ENCODE measurements at regions not wholly inside any gene's neighbourhood (a gene's known extent, or its start where the extent isn't known, plus 50 kb on each side); places are given as distances from the start of the nearest gene placed in this dataset.

- TF ChIP-seq CTCF (IDR thresholded peaks at IDR 0.05), result no peak
- Mint-ChIP-seq H3K27me3 (ENCODE audit: low read depth in 2 of 2) (peaks cover 4 to 14% of the 10 kb centered on the region in 2 donors), H3K27ac (no peak overlapping the region), H3K4me3 (no peak overlapping the region), H3K4me1 (no peaks in the 10 kb centered on the region), H3K9me3 (no peaks in the 10 kb centered on the region), H3K36me3 (no peaks in the 10 kb centered on the region)
- no peak overlapping the region for H3K27ac ChIP-seq (ENCODE audit: low read length)
- H3K4me3 ChIP-seq (ENCODE audit: low read length), result no peak overlapping the region
- ATAC-seq (no peak), DNase-seq (no peak)
- no peaks in the 10 kb centered on the region for H3K4me1 ChIP-seq (ENCODE audit: control insufficient read depth, insufficient read depth, low read length)
- intact Hi-C loops (cut with micrococcal nuclease), result no loop called here
- no peaks in the 10 kb centered on the region for H3K27me3 ChIP-seq (ENCODE audit: control insufficient read depth, insufficient read depth, low read length)
- no peaks in the 10 kb centered on the region for H3K36me3 ChIP-seq (ENCODE audit: control insufficient read depth, insufficient read depth, low read length)
- H3K9me3 ChIP-seq (ENCODE audit: control insufficient read depth, insufficient read depth, low read length), result no peaks in the 10 kb centered on the region
These were observed 88.8 kb upstream of the NYAP2 start for GRCh38 chr2:225310745-225311144.

GRCh38 chr2:225309516-225309915, 90.0 kb upstream of the NYAP2 start:
- no peaks in the 10 kb centered on the region for H3K4me1 ChIP-seq (ENCODE audit: control insufficient read depth, insufficient read depth, low read length)
- Mint-ChIP-seq H3K27me3 (ENCODE audit: low read depth in 2 of 2) (peaks cover 7 to 14% of the 10 kb centered on the region in 2 donors), H3K9me3 (no peaks in the 10 kb centered on the region), H3K4me1 (no peaks in the 10 kb centered on the region), H3K36me3 (no peaks in the 10 kb centered on the region), H3K4me3 (no peak overlapping the region), H3K27ac (no peak overlapping the region)
- no peak for ATAC-seq
- H3K4me3 ChIP-seq (ENCODE audit: low read length), result no peak overlapping the region
- no peaks in the 10 kb centered on the region for H3K27me3 ChIP-seq (ENCODE audit: control insufficient read depth, insufficient read depth, low read length)
- no peaks in the 10 kb centered on the region for H3K9me3 ChIP-seq (ENCODE audit: control insufficient read depth, insufficient read depth, low read length)
- no peak for TF ChIP-seq CTCF (IDR thresholded peaks at IDR 0.05)
- no peak overlapping the region for H3K27ac ChIP-seq (ENCODE audit: low read length)
- no peaks in the 10 kb centered on the region for H3K36me3 ChIP-seq (ENCODE audit: control insufficient read depth, insufficient read depth, low read length)
- no peak for DNase-seq
- intact Hi-C loops (cut with micrococcal nuclease), result no loop called here

GRCh38 chr2:225296951-225297350, 102.6 kb upstream of the NYAP2 start:
- Histone ChIP-seq H3K4me3 (ENCODE audit: low read length) (no peak overlapping the region), H3K27me3 (ENCODE audit: control insufficient read depth, insufficient read depth, low read length) (no peaks in the 10 kb centered on the region), H3K9me3 (ENCODE audit: control insufficient read depth, insufficient read depth, low read length) (peaks cover 2% of the 10 kb centered on the region), H3K36me3 (ENCODE audit: control insufficient read depth, insufficient read depth, low read length) (no peaks in the 10 kb centered on the region), H3K4me1 (ENCODE audit: control insufficient read depth, insufficient read depth, low read length) (no peaks in the 10 kb centered on the region), H3K27ac (ENCODE audit: low read length) (no peak overlapping the region)
- WGBS (ENCODE audit: insufficient coverage), result 95% methylated on average over 1 of the region's 2 CpGs
- DNase-seq, result no peak
- intact Hi-C loops (cut with micrococcal nuclease), result no loop called here
- H3K4me1 Mint-ChIP-seq, result peaks cover 0 to 4% of the 10 kb centered on the region in 2 donors
- H3K36me3 Mint-ChIP-seq, result no peaks in the 10 kb centered on the region
- no peak overlapping the region for H3K27ac Mint-ChIP-seq
- no peak for ATAC-seq
- no peaks in the 10 kb centered on the region for H3K9me3 Mint-ChIP-seq
- H3K4me3 Mint-ChIP-seq, result no peak overlapping the region
- peaks cover 3 to 27% of the 10 kb centered on the region in 2 donors for H3K27me3 Mint-ChIP-seq (ENCODE audit: low read depth in 2 of 2)
- TF ChIP-seq CTCF (IDR thresholded peaks at IDR 0.05), result no peak

- no peak for DNase-seq
- no CpG with 5 or more reads among the region's 3 CpGs for WGBS (ENCODE audit: insufficient coverage)
- Histone ChIP-seq H3K4me1 (ENCODE audit: control insufficient read depth, insufficient read depth, low read length) (no peaks in the 10 kb centered on the region), H3K4me3 (ENCODE audit: low read length) (no peak overlapping the region), H3K9me3 (ENCODE audit: control insufficient read depth, insufficient read depth, low read length) (no peaks in the 10 kb centered on the region), H3K36me3 (ENCODE audit: control insufficient read depth, insufficient read depth, low read length) (no peaks in the 10 kb centered on the region), H3K27ac (ENCODE audit: low read length) (no peak overlapping the region), H3K27me3 (ENCODE audit: control insufficient read depth, insufficient read depth, low read length) (no peaks in the 10 kb centered on the region)
- H3K36me3 Mint-ChIP-seq, result no peaks in the 10 kb centered on the region
- H3K27me3 Mint-ChIP-seq (ENCODE audit: low read depth in 2 of 2), result peaks cover 5 to 33% of the 10 kb centered on the region in 2 donors
- no peak for TF ChIP-seq CTCF (IDR thresholded peaks at IDR 0.05)
- intact Hi-C loops (cut with micrococcal nuclease), result no loop called here
- H3K4me1 Mint-ChIP-seq, result no peaks in the 10 kb centered on the region
- H3K4me3 Mint-ChIP-seq, result no peak overlapping the region
- H3K27ac Mint-ChIP-seq, result no peak overlapping the region
- ATAC-seq, result no peak
- no peaks in the 10 kb centered on the region for H3K9me3 Mint-ChIP-seq
These were observed 104.4 kb upstream of the NYAP2 start for GRCh38 chr2:225295102-225295501.
